Fibroblast of lung (primary cell): ENCODE measurements at regions not wholly inside any gene's neighbourhood (a gene's known extent, or its start where the extent isn't known, plus 50 kb on each side); places are given as distances from the start of the nearest gene placed in this dataset.
"Not testable (repeated sequence)": the region's sequence is repeated elsewhere in the genome, so short reads cannot be mapped to it uniquely, and the experiment has no call there.

Source experiments
- EZH2 ChIP-seq: IDR thresholded peaks from 2 replicates; pipeline ENCODE4 v1.5.1; 2012; ENCODE audit warnings: low read length, control low read depth, mild to moderate bottlenecking; ENCODE audit errors: missing control alignments
- TF ChIP-seq, protein P1 (sequence below), 2 donors: IDR thresholded peaks in 1 of 2; conservative IDR thresholded peaks in 1 of 2; 1 replicate in 1 of 2; 2 replicates in 1 of 2; pipeline ENCODE4 v1.5.1; 2011 to 2012; ENCODE audit warnings: low read length in 2 of 2, control low read depth in 1 of 2, inconsistent platforms in 1 of 2, low read depth in 1 of 2, mild to moderate bottlenecking in 1 of 2

DNA sequence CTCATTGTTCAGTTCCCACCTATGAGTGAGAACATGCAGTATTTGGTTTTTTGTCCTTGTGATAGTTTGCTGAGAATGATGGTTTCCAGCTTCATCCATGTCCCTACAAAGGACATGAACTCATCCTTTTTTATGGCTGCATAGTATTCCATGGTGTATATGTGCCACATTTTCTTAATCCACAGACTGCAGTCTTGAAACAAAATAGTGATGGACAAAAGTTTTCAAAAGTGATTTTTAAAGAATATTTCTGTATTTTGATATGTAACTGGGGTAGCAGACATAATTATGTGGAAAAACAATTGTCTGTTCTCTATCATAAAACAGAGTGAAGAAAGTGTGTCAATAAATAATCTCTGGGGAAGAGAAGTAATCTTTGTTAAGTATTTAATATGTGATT lies 148.2 kb downstream of the PDCD6IP start:
- not testable (repeated sequence) for TF ChIP-seq EZH2
- TF ChIP-seq, protein P1, sequence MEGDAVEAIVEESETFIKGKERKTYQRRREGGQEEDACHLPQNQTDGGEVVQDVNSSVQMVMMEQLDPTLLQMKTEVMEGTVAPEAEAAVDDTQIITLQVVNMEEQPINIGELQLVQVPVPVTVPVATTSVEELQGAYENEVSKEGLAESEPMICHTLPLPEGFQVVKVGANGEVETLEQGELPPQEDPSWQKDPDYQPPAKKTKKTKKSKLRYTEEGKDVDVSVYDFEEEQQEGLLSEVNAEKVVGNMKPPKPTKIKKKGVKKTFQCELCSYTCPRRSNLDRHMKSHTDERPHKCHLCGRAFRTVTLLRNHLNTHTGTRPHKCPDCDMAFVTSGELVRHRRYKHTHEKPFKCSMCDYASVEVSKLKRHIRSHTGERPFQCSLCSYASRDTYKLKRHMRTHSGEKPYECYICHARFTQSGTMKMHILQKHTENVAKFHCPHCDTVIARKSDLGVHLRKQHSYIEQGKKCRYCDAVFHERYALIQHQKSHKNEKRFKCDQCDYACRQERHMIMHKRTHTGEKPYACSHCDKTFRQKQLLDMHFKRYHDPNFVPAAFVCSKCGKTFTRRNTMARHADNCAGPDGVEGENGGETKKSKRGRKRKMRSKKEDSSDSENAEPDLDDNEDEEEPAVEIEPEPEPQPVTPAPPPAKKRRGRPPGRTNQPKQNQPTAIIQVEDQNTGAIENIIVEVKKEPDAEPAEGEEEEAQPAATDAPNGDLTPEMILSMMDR (conservative IDR thresholded peaks at IDR 0.05 in 1 of 2, IDR thresholded peaks at IDR 0.05 in 1 of 2; ENCODE audit: low read depth in 1 of 2, low read length in 2 of 2) = not testable (repeated sequence)
